Upper lobe of right lung (tissue), 1 donor: ENCODE measurements at regions not wholly inside any gene's neighbourhood (a gene's known extent, or its start where the extent isn't known, plus 50 kb on each side); places are given as distances from the start of the nearest gene placed in this dataset.

Source experiments
- ATAC-seq: fragments of 200-7000 bp; cut with Tn5 transposase; one replicate; pipeline ENCODE4 v1.9.1; 2020; ENCODE audit warnings: mild to moderate bottlenecking, moderate library complexity
- DNase-seq: peaks from one replicate; pipeline ENCODE4 v3.0.0-alpha.2; 2020
- H3K27ac ChIP-seq: fragments of 200-600 bp; one replicate; pipeline ENCODE4 v1.8.0; 2022
- H3K27me3 ChIP-seq: fragments of 200-600 bp; one replicate; pipeline ENCODE4 v1.8.0; 2022; ENCODE audit warnings: mild to moderate bottlenecking
- H3K36me3 ChIP-seq: fragments of 200-600 bp; one replicate; pipeline ENCODE4 v1.8.0; 2022
- H3K4me1 ChIP-seq: fragments of 200-600 bp; one replicate; pipeline ENCODE4 v1.8.0; 2022
- H3K4me3 ChIP-seq: fragments of 200-600 bp; one replicate; pipeline ENCODE4 v1.8.0; 2022; ENCODE audit warnings: mild to moderate bottlenecking
- H3K9me3 ChIP-seq: fragments of 200-600 bp; one replicate; pipeline ENCODE4 v1.8.0; 2022
- intact Hi-C: fragments of 100-400 bp; cut with DNase I; formaldehyde crosslinking; loops from one replicate; pipeline ENCODE4 v1.11.0; 2022
- TF ChIP-seq, protein P1 (sequence below): fragments of 200-600 bp; IDR thresholded peaks from one replicate; pipeline ENCODE4 v1.8.0; 2022; ENCODE audit warnings: antibody characterized with exemption
- donor health status: DM: no; HTN: yes; CAD: no; lungs with severe emphysema.

DNA sequence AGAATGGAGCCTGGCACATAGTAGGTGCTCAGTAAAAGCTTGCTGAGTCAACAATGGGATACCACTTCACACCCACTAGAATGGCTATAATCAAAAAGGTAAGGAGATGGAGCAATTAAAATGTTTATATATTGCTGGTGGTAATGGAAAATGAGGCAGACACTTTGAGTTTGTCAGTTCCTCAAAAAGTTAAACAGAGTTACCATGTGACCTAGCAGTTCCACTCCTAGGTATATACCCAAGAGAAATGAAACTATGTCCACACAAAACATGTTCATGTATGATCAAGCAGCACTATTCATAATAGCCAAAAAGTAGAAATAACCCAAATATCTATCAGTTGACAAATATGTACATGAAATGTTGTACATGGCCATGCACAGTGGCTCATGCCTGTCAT lies 74.8 kb upstream of the ECE1 start:
- H3K27ac ChIP-seq: no peak overlapping the region
- H3K4me1 ChIP-seq: no peaks in the 10 kb centered on the region
- TF ChIP-seq, protein P1, sequence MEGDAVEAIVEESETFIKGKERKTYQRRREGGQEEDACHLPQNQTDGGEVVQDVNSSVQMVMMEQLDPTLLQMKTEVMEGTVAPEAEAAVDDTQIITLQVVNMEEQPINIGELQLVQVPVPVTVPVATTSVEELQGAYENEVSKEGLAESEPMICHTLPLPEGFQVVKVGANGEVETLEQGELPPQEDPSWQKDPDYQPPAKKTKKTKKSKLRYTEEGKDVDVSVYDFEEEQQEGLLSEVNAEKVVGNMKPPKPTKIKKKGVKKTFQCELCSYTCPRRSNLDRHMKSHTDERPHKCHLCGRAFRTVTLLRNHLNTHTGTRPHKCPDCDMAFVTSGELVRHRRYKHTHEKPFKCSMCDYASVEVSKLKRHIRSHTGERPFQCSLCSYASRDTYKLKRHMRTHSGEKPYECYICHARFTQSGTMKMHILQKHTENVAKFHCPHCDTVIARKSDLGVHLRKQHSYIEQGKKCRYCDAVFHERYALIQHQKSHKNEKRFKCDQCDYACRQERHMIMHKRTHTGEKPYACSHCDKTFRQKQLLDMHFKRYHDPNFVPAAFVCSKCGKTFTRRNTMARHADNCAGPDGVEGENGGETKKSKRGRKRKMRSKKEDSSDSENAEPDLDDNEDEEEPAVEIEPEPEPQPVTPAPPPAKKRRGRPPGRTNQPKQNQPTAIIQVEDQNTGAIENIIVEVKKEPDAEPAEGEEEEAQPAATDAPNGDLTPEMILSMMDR: no peak
- H3K36me3 ChIP-seq: no peaks in the 10 kb centered on the region
- H3K4me3 ChIP-seq: no peak overlapping the region
- intact Hi-C loops: loop anchor here (5.0 kb wide), 1 partner anchor 133 kb away; no protein-coding TSS in a partner anchor
- H3K27me3 ChIP-seq: no peaks in the 10 kb centered on the region
- DNase-seq (no peak), ATAC-seq (no peak)
- H3K9me3 ChIP-seq: no peaks in the 10 kb centered on the region

DNA sequence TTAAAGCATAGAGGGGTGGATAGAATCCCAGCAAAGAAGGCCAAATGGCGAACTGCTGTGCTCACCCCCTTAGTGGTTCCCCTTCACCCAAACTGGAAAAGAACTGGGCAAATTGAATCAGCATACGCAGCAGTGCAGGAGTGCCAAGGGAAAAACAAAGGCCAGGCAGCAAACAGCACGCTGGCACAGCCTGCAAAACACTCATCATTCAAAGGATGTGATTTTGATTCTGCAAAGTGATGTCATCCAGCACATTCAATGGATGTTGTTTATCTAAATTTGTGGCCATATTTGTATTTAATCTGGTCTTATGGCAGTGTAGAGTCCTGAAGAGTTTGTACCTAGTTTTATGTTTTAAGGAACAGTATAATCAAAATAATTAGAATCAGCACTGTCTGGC lies 71.8 kb upstream of the ECE1 start:
- H3K36me3 ChIP-seq: no peaks in the 10 kb centered on the region
- intact Hi-C loops: no loop called here
- DNase-seq (no peak), ATAC-seq (no peak)
- no peaks in the 10 kb centered on the region for H3K27me3 ChIP-seq
- H3K4me3 ChIP-seq: no peak overlapping the region
- no peak overlapping the region for H3K27ac ChIP-seq
- TF ChIP-seq, protein P1: no peak
- no peaks in the 10 kb centered on the region for H3K9me3 ChIP-seq
- H3K4me1 ChIP-seq: no peaks in the 10 kb centered on the region

DNA sequence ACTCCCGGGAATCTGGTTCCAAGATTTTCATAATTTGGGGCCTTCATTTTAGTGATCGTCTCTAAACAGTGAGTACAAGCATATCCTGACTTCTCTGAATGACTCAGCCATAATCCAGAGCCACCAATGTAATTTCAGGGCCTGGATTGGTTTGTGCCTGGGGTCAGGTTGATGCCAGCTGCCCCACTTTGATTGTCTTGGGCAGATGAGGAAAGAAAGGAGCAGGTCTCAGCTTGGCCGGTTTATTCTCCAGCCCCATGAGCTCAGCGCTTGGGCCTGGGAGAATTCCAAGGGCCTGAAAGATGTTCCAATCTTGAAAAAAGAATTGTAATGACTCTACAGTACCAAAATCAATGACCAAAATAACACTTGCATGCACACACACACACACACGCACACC lies 71.2 kb upstream of the ECE1 start:
- no peaks in the 10 kb centered on the region for H3K27me3 ChIP-seq
- H3K36me3 ChIP-seq: no peaks in the 10 kb centered on the region
- ATAC-seq (no peak), DNase-seq (no peak)
- H3K9me3 ChIP-seq: no peaks in the 10 kb centered on the region
- no peak overlapping the region for H3K27ac ChIP-seq
- H3K4me1 ChIP-seq: no peaks in the 10 kb centered on the region
- TF ChIP-seq, protein P1: no peak
- H3K4me3 ChIP-seq: no peak overlapping the region
- intact Hi-C loops: no loop called here

DNA sequence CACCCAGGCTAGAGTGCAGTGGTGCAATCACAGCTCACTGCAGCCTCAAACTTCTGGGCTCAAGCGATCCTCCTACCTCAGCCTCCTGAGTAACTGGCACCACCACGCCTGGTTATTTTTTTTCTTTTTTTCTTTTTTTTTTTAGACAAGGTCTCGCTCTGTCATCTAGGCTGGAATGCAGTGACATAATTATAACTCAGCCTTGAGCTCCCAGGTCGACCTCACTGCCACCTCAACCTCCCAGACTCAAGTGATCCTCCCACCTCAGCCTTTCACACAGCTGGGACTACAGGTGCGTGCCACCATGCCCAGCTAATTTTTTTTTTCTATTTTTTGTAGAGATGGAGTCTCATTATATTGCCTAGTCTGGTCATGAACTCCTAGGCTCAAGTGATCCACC lies 66.9 kb upstream of the ECE1 start:
- DNase-seq (no peak), ATAC-seq (no peak)
- Histone ChIP-seq H3K9me3 (no peaks in the 10 kb centered on the region), H3K4me1 (no peaks in the 10 kb centered on the region), H3K36me3 (no peaks in the 10 kb centered on the region), H3K4me3 (no peak overlapping the region), H3K27me3 (no peaks in the 10 kb centered on the region), H3K27ac (no peak overlapping the region)
- TF ChIP-seq, protein P1: no peak
- intact Hi-C loops: no loop called here

DNA sequence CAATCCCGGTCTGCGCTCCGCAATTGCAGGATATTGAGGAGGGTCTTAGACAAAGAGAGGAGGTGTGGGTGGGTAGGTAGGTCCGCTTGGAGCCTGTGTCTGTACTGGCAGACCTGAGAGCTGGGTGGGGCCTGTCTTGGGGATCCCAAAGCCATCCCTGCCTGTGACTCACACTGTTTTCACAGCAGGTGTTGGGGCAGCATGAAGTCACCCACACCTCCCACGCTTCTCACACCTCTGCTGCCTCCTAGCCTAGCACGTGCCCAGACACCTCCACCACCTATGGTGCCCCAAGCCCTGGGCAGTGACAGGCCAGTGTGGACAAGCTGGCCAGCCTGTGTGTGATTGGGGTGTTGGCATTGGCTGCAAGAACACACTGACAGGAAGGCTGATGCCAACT lies 65.7 kb upstream of the ECE1 start:
- Histone ChIP-seq H3K4me3 (no peak overlapping the region), H3K4me1 (no peaks in the 10 kb centered on the region), H3K36me3 (no peaks in the 10 kb centered on the region), H3K27ac (no peak overlapping the region), H3K9me3 (no peaks in the 10 kb centered on the region), H3K27me3 (no peaks in the 10 kb centered on the region)
- TF ChIP-seq, protein P1: no peak
- intact Hi-C loops: no loop called here
- no peak for ATAC-seq
- no peak for DNase-seq

DNA sequence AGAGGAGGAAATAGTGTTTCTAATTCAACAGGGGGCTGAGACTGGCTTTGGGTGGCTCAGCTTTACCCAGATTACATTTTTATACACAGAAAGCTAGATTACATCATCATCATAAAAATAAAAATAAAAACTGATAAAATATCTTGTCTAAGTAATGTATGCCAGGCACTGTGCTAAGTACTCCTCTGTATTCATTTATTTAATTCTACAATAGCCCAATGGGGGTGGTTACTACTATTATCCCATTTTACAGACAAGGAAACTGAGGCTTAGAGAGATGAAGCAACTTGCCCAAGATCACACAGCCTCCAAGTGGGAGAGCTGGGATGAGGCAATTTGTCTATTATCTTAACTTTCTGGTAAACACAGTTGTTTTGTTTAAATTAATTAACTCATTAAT lies 62.3 kb upstream of the ECE1 start:
- no peaks in the 10 kb centered on the region for H3K9me3 ChIP-seq
- intact Hi-C loops: no loop called here
- H3K27ac ChIP-seq: no peak overlapping the region
- ATAC-seq (no peak), DNase-seq (no peak)
- H3K36me3 ChIP-seq: no peaks in the 10 kb centered on the region
- H3K4me3 ChIP-seq: no peak overlapping the region
- no peaks in the 10 kb centered on the region for H3K27me3 ChIP-seq
- TF ChIP-seq, protein P1: no peak
- H3K4me1 ChIP-seq: no peaks in the 10 kb centered on the region
